H9 (cell line): ENCODE measurements at regions not wholly inside any gene's neighbourhood (a gene's known extent, or its start where the extent isn't known, plus 50 kb on each side); places are given as distances from the start of the nearest gene placed in this dataset.
A peak's percentile ranks its signal among the peaks of the same experiment; 100 is the strongest.

Experiments used
- DNase-seq: peaks from one replicate; pipeline ENCODE4 v3.0.0-alpha.2; 2017
- H2AFZ ChIP-seq: one replicate; pipeline ENCODE4 v1.6.1; 2013; ENCODE audit warnings: mild to moderate bottlenecking, low read length, control low read depth, moderate library complexity
- H2AK5ac ChIP-seq: 2 replicates; pipeline ENCODE4 v1.6.1; 2013; ENCODE audit warnings: low read length, control low read depth, mixed read lengths; ENCODE audit not compliant: insufficient read length
- H2BK120ac ChIP-seq: one replicate; pipeline ENCODE4 v1.6.1; 2013; ENCODE audit warnings: low read depth, mild to moderate bottlenecking, low read length, control low read depth, inconsistent platforms; ENCODE audit not compliant: poor library complexity, severe bottlenecking
- H2BK12ac ChIP-seq: 2 replicates; pipeline ENCODE4 v1.6.1; 2013; ENCODE audit warnings: low read length, control low read depth, mixed read lengths, low read depth; ENCODE audit not compliant: insufficient read length
- H2BK15ac ChIP-seq: 2 replicates; pipeline ENCODE4 v1.6.1; 2013; ENCODE audit warnings: low read depth, low read length, control low read depth
- H2BK20ac ChIP-seq: one replicate; pipeline ENCODE4 v1.6.1; 2013; ENCODE audit warnings: low read depth, mild to moderate bottlenecking, low read length, control low read depth, inconsistent platforms; ENCODE audit not compliant: poor library complexity, severe bottlenecking
- H2BK5ac ChIP-seq: 2 replicates; pipeline ENCODE4 v1.6.1; 2013; ENCODE audit warnings: low read length, control low read depth, mixed read lengths; ENCODE audit not compliant: insufficient read length
- H3K14ac ChIP-seq: 2 replicates; pipeline ENCODE4 v1.6.1; 2013; ENCODE audit warnings: low read length, control low read depth; ENCODE audit not compliant: insufficient read depth
- H3K18ac ChIP-seq: 2 replicates; pipeline ENCODE4 v1.6.1; 2013; ENCODE audit warnings: low read depth, mild to moderate bottlenecking, mixed read lengths, low read length, control low read depth; ENCODE audit not compliant: insufficient read length
- H3K23ac ChIP-seq: 2 replicates; pipeline ENCODE4 v1.6.1; 2013; ENCODE audit warnings: low read length, control low read depth, mixed read lengths, low read depth; ENCODE audit not compliant: insufficient read length
- H3K23me2 ChIP-seq: 2 replicates; pipeline ENCODE4 v1.6.1; 2013; ENCODE audit warnings: low read depth, mild to moderate bottlenecking, mixed read lengths, low read length, control low read depth; ENCODE audit not compliant: insufficient read length, poor library complexity, severe bottlenecking
- H3K27ac ChIP-seq: 2 replicates; pipeline ENCODE4 v1.5.1; 2013; ENCODE audit warnings: low read length, control low read depth, mixed read lengths, low read depth; ENCODE audit not compliant: insufficient read length
- H3K27me3 ChIP-seq: 2 replicates; pipeline ENCODE4 v1.6.1; 2013; ENCODE audit warnings: low read length, control low read depth, inconsistent platforms; ENCODE audit not compliant: insufficient read depth
- H3K4ac ChIP-seq: 2 replicates; pipeline ENCODE4 v1.6.1; 2013; ENCODE audit warnings: low read depth, mild to moderate bottlenecking, control low read depth, inconsistent platforms, low read length, moderate library complexity
- H3K4me1 ChIP-seq: 2 replicates; pipeline ENCODE4 v1.6.1; 2013; ENCODE audit warnings: low read length, control low read depth, inconsistent platforms; ENCODE audit not compliant: insufficient read depth
- H3K4me2 ChIP-seq: 2 replicates; pipeline ENCODE4 v1.6.1; 2013; ENCODE audit warnings: low read length, control low read depth, mixed read lengths; ENCODE audit not compliant: insufficient read length, insufficient read depth
- H3K56ac ChIP-seq: 2 replicates; pipeline ENCODE4 v1.6.1; 2013; ENCODE audit warnings: low read depth, mild to moderate bottlenecking, mixed read lengths, low read length, control low read depth; ENCODE audit not compliant: insufficient read length
- H3K79me1 ChIP-seq: 2 replicates; pipeline ENCODE4 v1.6.1; 2013; ENCODE audit warnings: low read depth, mild to moderate bottlenecking, moderate library complexity, low read length, control low read depth, inconsistent platforms; ENCODE audit not compliant: insufficient read depth, poor library complexity, severe bottlenecking
- H3K79me2 ChIP-seq: 2 replicates; pipeline ENCODE4 v1.6.1; 2013; ENCODE audit warnings: low read length, control low read depth, inconsistent platforms; ENCODE audit not compliant: insufficient read depth
- H3K9ac ChIP-seq: 2 replicates; pipeline ENCODE4 v1.6.1; 2013; ENCODE audit warnings: low read length, control low read depth, mixed read lengths; ENCODE audit not compliant: insufficient read length; ENCODE audit errors: extremely low read depth
- H3K9me3 ChIP-seq: one replicate; pipeline ENCODE4 v1.6.1; 2013; ENCODE audit warnings: low read depth, low read length, inconsistent platforms; ENCODE audit not compliant: control insufficient read depth
- H3T11ph ChIP-seq: one replicate; pipeline ENCODE4 v1.6.1; 2013; ENCODE audit warnings: mild to moderate bottlenecking, low read length, control low read depth, inconsistent platforms
- H4K20me1 ChIP-seq: one replicate; pipeline ENCODE4 v1.6.1; 2013; ENCODE audit not compliant: control insufficient read depth, insufficient read length, insufficient read depth
- H4K5ac ChIP-seq: 2 replicates; pipeline ENCODE4 v1.6.1; 2013; ENCODE audit warnings: low read depth, mild to moderate bottlenecking, mixed read lengths, low read length, control low read depth; ENCODE audit not compliant: insufficient read length
- H4K8ac ChIP-seq: replicated peaks from 2 replicates; pipeline ENCODE4 v1.6.1; 2013; ENCODE audit warnings: low read length, control low read depth, mixed read lengths, low read depth; ENCODE audit not compliant: insufficient read length
- H4K91ac ChIP-seq: 2 replicates; pipeline ENCODE4 v1.6.1; 2013; ENCODE audit warnings: low read depth, mild to moderate bottlenecking, moderate library complexity, mixed read lengths, low read length, control low read depth; ENCODE audit not compliant: insufficient read length
- H3K27ac Mint-ChIP-seq, 3 experiments: 2 replicates in 2 of 3; 3 replicates in 1 of 3; pipeline ENCODE4 v1.8.0; 2020 to 2021; ENCODE audit warnings: mixed read lengths in 3 of 3, mild to moderate bottlenecking in 1 of 3, moderate library complexity in 1 of 3
- H3K27me3 Mint-ChIP-seq: 2 replicates; pipeline ENCODE4 v1.8.0; 2021; ENCODE audit warnings: low read depth, mild to moderate bottlenecking, moderate library complexity, mixed read lengths
- H3K36me3 Mint-ChIP-seq, 3 experiments: 2 replicates in 2 of 3; 3 replicates in 1 of 3; pipeline ENCODE4 v1.8.0; 2020 to 2021; ENCODE audit warnings: low read depth in 3 of 3, mixed read lengths in 3 of 3; ENCODE audit not compliant: insufficient read depth in 1 of 3
- H3K4me1 Mint-ChIP-seq, 2 experiments: 2 replicates each; pipeline ENCODE4 v1.8.0; 2020; ENCODE audit warnings: mixed read lengths in 2 of 2
- H3K4me3 Mint-ChIP-seq, 2 experiments: 2 replicates in 1 of 2; 3 replicates in 1 of 2; pipeline ENCODE4 v1.8.0; 2020 to 2021; ENCODE audit warnings: mild to moderate bottlenecking in 2 of 2, mixed read lengths in 2 of 2, moderate library complexity in 1 of 2
- H3K9me3 Mint-ChIP-seq, 2 experiments: 2 replicates in 1 of 2; 3 replicates in 1 of 2; pipeline ENCODE4 v1.8.0; 2020; ENCODE audit warnings: mild to moderate bottlenecking in 2 of 2, mixed read lengths in 2 of 2, moderate library complexity in 1 of 2
- WGBS: extraction: QIAGEN DNeasy Blood & Tissue Kit; methylation state at CpG from one replicate; pipeline ENCODE4 v1.1.7; 2013; ENCODE audit warnings: missing lambda C conversion rate, low lambda C conversion rate, mixed read lengths; ENCODE audit not compliant: insufficient read length; ENCODE audit errors: extremely low coverage; 5-methylcytosine and 5-hydroxymethylcytosine counted together
- TF ChIP-seq, protein P1 (sequence below): fragments of 200-600 bp; sonication (generic); conservative IDR thresholded peaks from 3 replicates; pipeline ENCODE4 v1.8.0; 2021; ENCODE audit warnings: antibody characterized with exemption, mild to moderate bottlenecking

- H3K56ac ChIP-seq = no peak overlapping the region
- no peak overlapping the region for H3K18ac ChIP-seq
- H3K9me3 ChIP-seq = no peaks in the 10 kb centered on the region
- no peak overlapping the region for H2AFZ ChIP-seq
- H3K9me3 Mint-ChIP-seq = peaks cover 5 to 21% of the 10 kb centered on the region in 2 experiments; a peak in 3 of 5 replicates
- no peaks in the 10 kb centered on the region for H3K79me2 ChIP-seq
- H2AK5ac ChIP-seq = no peak overlapping the region
- no peak overlapping the region for H2BK5ac ChIP-seq
- TF ChIP-seq, protein P1, sequence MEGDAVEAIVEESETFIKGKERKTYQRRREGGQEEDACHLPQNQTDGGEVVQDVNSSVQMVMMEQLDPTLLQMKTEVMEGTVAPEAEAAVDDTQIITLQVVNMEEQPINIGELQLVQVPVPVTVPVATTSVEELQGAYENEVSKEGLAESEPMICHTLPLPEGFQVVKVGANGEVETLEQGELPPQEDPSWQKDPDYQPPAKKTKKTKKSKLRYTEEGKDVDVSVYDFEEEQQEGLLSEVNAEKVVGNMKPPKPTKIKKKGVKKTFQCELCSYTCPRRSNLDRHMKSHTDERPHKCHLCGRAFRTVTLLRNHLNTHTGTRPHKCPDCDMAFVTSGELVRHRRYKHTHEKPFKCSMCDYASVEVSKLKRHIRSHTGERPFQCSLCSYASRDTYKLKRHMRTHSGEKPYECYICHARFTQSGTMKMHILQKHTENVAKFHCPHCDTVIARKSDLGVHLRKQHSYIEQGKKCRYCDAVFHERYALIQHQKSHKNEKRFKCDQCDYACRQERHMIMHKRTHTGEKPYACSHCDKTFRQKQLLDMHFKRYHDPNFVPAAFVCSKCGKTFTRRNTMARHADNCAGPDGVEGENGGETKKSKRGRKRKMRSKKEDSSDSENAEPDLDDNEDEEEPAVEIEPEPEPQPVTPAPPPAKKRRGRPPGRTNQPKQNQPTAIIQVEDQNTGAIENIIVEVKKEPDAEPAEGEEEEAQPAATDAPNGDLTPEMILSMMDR = no peak
- H4K8ac ChIP-seq = no peak overlapping the region
- no peak overlapping the region for H2BK120ac ChIP-seq
- H2BK12ac ChIP-seq = no peak overlapping the region
- no peak overlapping the region for H4K91ac ChIP-seq
- peaks cover 3 to 8% of the 10 kb centered on the region in 2 experiments; a peak in 2 of 4 replicates for H3K4me1 Mint-ChIP-seq
- H3K27me3 ChIP-seq = no peaks in the 10 kb centered on the region; the same call in 1 of the 2 replicates
- no peaks in the 10 kb centered on the region for H3K23me2 ChIP-seq
- H3K4me3 Mint-ChIP-seq = no peak overlapping the region
- no peak for DNase-seq
- H3K27me3 Mint-ChIP-seq = no peaks in the 10 kb centered on the region
- H3K27ac ChIP-seq = no peak overlapping the region
- no CpG with 5 or more reads among the region's 1 CpG for WGBS
- no peak overlapping the region for H3K14ac ChIP-seq
- no peak overlapping the region for H3K4ac ChIP-seq
- peaks cover 0 to 22% (median 2%) of the 10 kb centered on the region in 3 experiments; a peak in 3 of 7 replicates for H3K36me3 Mint-ChIP-seq
- H3K9ac ChIP-seq = no peak overlapping the region
- no peak overlapping the region for H3K4me2 ChIP-seq
- H2BK15ac ChIP-seq = no peak overlapping the region
- H3K27ac Mint-ChIP-seq = no peak overlapping the region
- H3K4me1 ChIP-seq = no peaks in the 10 kb centered on the region
- H4K20me1 ChIP-seq = no peaks in the 10 kb centered on the region
- no peak overlapping the region for H4K5ac ChIP-seq
- no peak overlapping the region for H3K23ac ChIP-seq
- no peaks in the 10 kb centered on the region for H3K79me1 ChIP-seq
- no peak overlapping the region for H3T11ph ChIP-seq
- peak overlapping the region; percentile 60 for H2BK20ac ChIP-seq
Observed at GRCh38 chr16:59988591-59988990, 1254.5 kb upstream of the GOT2 start.
